ENCODE measurements at regions not wholly inside any gene's neighbourhood (a gene's known extent, or its start where the extent isn't known, plus 50 kb on each side); places are given as distances from the start of the nearest gene placed in this dataset.
A peak's percentile ranks its signal among the peaks of the same experiment; 100 is the strongest.
"Not testable (repeated sequence)": the region's sequence is repeated elsewhere in the genome, so short reads cannot be mapped to it uniquely, and the experiment has no call there.

DNA sequence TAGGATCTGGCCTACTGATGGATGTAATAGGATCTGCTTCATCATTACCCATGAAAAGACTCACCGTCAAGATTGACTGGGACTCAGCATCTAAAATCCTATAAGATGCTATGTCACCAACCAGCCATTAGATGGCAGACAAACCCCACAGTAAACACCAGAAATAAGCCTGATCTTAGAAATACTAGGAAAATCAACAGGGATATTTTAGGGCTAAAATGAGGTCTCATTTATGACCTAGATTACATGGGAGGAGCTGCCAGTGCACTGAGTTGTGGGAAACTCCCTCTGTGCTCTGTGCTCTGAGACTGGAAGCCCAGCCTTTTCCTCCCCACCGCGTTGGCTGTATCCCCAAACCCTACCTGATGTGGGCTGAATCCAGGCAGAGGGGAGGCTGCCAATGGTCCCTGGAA, 1335.8 kb downstream of the RPIA start:
- H2BK15ac ChIP-seq (ENCODE audit: low read depth, low read length); H3K36me3 ChIP-seq (ENCODE audit: control insufficient read depth, insufficient read depth, low read length); H3K9me3 ChIP-seq (ENCODE audit: control insufficient read depth, insufficient read depth, low read length); H3K4me2 ChIP-seq (ENCODE audit: low read depth, low read length); H3K56ac ChIP-seq (ENCODE audit: extremely low read depth, insufficient read depth, low read length); H3K14ac ChIP-seq (replicated peaks; ENCODE audit: low read depth, low read length); H3K18ac ChIP-seq (ENCODE audit: low read depth, low read length); CTCF ChIA-PET; H3K4ac ChIP-seq (ENCODE audit: low read depth, low read length); H3K4me3 ChIP-seq (ENCODE audit: insufficient read depth, low read depth, low read length); intact Hi-C loops (cut with micrococcal nuclease); H4K91ac ChIP-seq (ENCODE audit: insufficient read depth, low read depth, low read length); H4K20me1 ChIP-seq (ENCODE audit: insufficient read depth, low read length); POLR2A ChIA-PET (ENCODE audit: unreplicated experiment); BruUV-seq (replicated peaks); H2AK5ac ChIP-seq (ENCODE audit: low read depth, low read length); H3K4me1 ChIP-seq (ENCODE audit: control insufficient read depth, insufficient read depth, low read length); H3K27me3 ChIP-seq (ENCODE audit: control insufficient read depth, insufficient read depth, low read length); H2BK5ac ChIP-seq (ENCODE audit: low read depth, low read length, poor library complexity, severe bottlenecking); dilution Hi-C loops (cut with HindIII; ENCODE audit: low sequenced_read_pairs, unreplicated experiment); H2AFZ ChIP-seq (replicated peaks; ENCODE audit: low read length, poor library complexity); H2AK9ac ChIP-seq (replicated peaks; ENCODE audit: low read depth, low read length, poor library complexity); H3K79me1 ChIP-seq (ENCODE audit: low read depth in 1 of 2, low read length in 2 of 2); in situ Hi-C loops (cut with MboI; ENCODE audit: low sequenced_read_pairs); DNase-seq; H3K9ac ChIP-seq (ENCODE audit: low read depth, low read length); H4K5ac ChIP-seq (ENCODE audit: low read depth, low read length); H2BK20ac ChIP-seq (ENCODE audit: low read depth, low read length); H4K8ac ChIP-seq (ENCODE audit: low read depth in 2 of 2, low read length in 2 of 2); H2BK120ac ChIP-seq (ENCODE audit: low read depth, low read length); H3K27ac ChIP-seq (ENCODE audit: insufficient read depth, low read length); H3K23ac ChIP-seq (ENCODE audit: low read depth, low read length); H3K9me1 ChIP-seq (ENCODE audit: insufficient read depth, low read length): not testable (repeated sequence)
- peak; percentile 87 for ATAC-seq (ENCODE audit: low read depth)
- TF ChIP-seq, protein P1, sequence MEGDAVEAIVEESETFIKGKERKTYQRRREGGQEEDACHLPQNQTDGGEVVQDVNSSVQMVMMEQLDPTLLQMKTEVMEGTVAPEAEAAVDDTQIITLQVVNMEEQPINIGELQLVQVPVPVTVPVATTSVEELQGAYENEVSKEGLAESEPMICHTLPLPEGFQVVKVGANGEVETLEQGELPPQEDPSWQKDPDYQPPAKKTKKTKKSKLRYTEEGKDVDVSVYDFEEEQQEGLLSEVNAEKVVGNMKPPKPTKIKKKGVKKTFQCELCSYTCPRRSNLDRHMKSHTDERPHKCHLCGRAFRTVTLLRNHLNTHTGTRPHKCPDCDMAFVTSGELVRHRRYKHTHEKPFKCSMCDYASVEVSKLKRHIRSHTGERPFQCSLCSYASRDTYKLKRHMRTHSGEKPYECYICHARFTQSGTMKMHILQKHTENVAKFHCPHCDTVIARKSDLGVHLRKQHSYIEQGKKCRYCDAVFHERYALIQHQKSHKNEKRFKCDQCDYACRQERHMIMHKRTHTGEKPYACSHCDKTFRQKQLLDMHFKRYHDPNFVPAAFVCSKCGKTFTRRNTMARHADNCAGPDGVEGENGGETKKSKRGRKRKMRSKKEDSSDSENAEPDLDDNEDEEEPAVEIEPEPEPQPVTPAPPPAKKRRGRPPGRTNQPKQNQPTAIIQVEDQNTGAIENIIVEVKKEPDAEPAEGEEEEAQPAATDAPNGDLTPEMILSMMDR (conservative IDR thresholded peaks at IDR 0.05; ENCODE audit: low read depth, low read length): 0 out of 2 replicates have a peak, but pooled peaks have one; percentile 11
- WGBS, 2 experiments (ENCODE audit: extremely low coverage in 2 of 2, insufficient read length in 1 of 2): no CpG with 5 or more reads among the region's 3 CpGs

DNA sequence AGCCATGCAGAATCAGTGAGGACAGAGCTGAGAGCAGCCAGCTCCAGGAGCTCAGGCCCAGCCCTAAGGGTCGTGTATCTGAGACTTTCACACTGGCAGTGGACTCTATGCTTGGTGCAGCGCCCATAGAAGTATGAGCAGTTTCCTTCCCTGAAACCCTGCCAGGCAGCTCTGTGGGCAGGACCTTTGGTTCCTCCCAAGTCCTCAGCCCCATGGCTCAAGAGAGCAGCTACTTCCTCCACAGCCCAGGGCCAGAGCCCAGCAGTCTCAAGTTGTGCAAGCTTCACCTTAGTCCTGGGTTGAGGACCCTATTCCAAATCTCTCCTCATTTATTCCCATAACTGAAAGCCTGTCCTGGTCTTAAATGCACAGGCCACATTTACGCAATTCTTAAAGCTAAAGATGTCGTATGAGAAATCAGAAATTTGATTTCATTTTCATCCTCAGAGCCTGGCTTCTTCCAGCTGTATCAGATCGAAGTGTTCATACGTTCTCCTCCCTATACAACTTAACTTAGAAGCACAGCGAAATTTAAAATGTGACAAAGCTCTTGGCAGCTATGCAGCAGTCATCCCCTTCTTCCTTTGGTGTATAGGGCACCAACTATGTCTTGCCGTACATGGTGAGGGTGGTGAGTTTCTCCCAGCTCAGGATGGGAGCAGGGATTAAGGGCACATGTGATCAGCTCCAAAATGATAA, 1337.1 kb downstream of the RPIA start:
- H2AFZ ChIP-seq (replicated peaks; ENCODE audit: low read length, poor library complexity); H3K14ac ChIP-seq (replicated peaks; ENCODE audit: low read depth, low read length); H2BK120ac ChIP-seq (ENCODE audit: low read depth, low read length); POLR2A ChIA-PET (ENCODE audit: unreplicated experiment); H3K27me3 ChIP-seq (ENCODE audit: control insufficient read depth, insufficient read depth, low read length); H3K9me3 ChIP-seq (ENCODE audit: control insufficient read depth, insufficient read depth, low read length); intact Hi-C loops (cut with micrococcal nuclease); H3K23ac ChIP-seq (ENCODE audit: low read depth, low read length); H3K9ac ChIP-seq (ENCODE audit: low read depth, low read length); H3K4me3 ChIP-seq (ENCODE audit: insufficient read depth, low read depth, low read length); H4K91ac ChIP-seq (ENCODE audit: insufficient read depth, low read depth, low read length); H3K56ac ChIP-seq (ENCODE audit: extremely low read depth, insufficient read depth, low read length); H3K79me1 ChIP-seq (ENCODE audit: low read depth in 1 of 2, low read length in 2 of 2); H2BK20ac ChIP-seq (ENCODE audit: low read depth, low read length); BruUV-seq (replicated peaks); H4K5ac ChIP-seq (ENCODE audit: low read depth, low read length); H4K8ac ChIP-seq (ENCODE audit: low read depth in 2 of 2, low read length in 2 of 2); CTCF ChIA-PET; ATAC-seq (ENCODE audit: low read depth); H2BK15ac ChIP-seq (ENCODE audit: low read depth, low read length); H3K36me3 ChIP-seq (ENCODE audit: control insufficient read depth, insufficient read depth, low read length); H3K4me1 ChIP-seq (ENCODE audit: control insufficient read depth, insufficient read depth, low read length); H3K4ac ChIP-seq (ENCODE audit: low read depth, low read length); H2BK5ac ChIP-seq (ENCODE audit: low read depth, low read length, poor library complexity, severe bottlenecking); dilution Hi-C loops (cut with HindIII; ENCODE audit: low sequenced_read_pairs, unreplicated experiment); DNase-seq; H4K20me1 ChIP-seq (ENCODE audit: insufficient read depth, low read length); H3K4me2 ChIP-seq (ENCODE audit: low read depth, low read length); H3K18ac ChIP-seq (ENCODE audit: low read depth, low read length); H2AK9ac ChIP-seq (replicated peaks; ENCODE audit: low read depth, low read length, poor library complexity); in situ Hi-C loops (cut with MboI; ENCODE audit: low sequenced_read_pairs); H3K27ac ChIP-seq (ENCODE audit: insufficient read depth, low read length); H2AK5ac ChIP-seq (ENCODE audit: low read depth, low read length); H3K9me1 ChIP-seq (ENCODE audit: insufficient read depth, low read length): not testable (repeated sequence)
- WGBS, 2 experiments (ENCODE audit: extremely low coverage in 2 of 2, insufficient read length in 1 of 2): no CpG with 5 or more reads among the region's 8 CpGs
